IMR-90 (cell line): ENCODE measurements at regions not wholly inside any gene's neighbourhood (a gene's known extent, or its start where the extent isn't known, plus 50 kb on each side); places are given as distances from the start of the nearest gene placed in this dataset.

Experiments
- ATAC-seq: fragments of 200-7000 bp; cut with Tn5 transposase; 2 replicates; pipeline ENCODE4 v1.9.1; 2020; ENCODE audit warnings: low read depth, mild to moderate bottlenecking, moderate library complexity
- BruUV-seq: library from RNA; stranded (reverse); fragments of 400-500 nt; replicated peaks from 2 replicates; lab custom pipeline; 2021; lab: Mats Ljungman, UMichigan
- CTCF ChIA-PET: fragments of 300-600 bp; formaldehyde crosslinking; extraction: SDS; loops from one replicate; lab custom pipeline; 2021; ENCODE audit warnings: antibody characterized with exemption; lab: Yijun Ruan, JAX
- POLR2A ChIA-PET: fragments of 300-600 bp; sonication (Branson Sonifier 250); formaldehyde crosslinking; loops from one replicate; lab custom pipeline; 2022; ENCODE audit warnings: antibody characterized with exemption; ENCODE audit not compliant: unreplicated experiment; lab: Charles Lee
- DNase-seq: peaks from one replicate; pipeline ENCODE4 v3.0.0; 2013
- H2AFZ ChIP-seq: replicated peaks from 2 replicates; pipeline ENCODE3; 2013; ENCODE audit warnings: low read length, mild to moderate bottlenecking; ENCODE audit not compliant: poor library complexity
- H2AK5ac ChIP-seq: 2 replicates; pipeline ENCODE4 v1.6.1; 2013; ENCODE audit warnings: low read depth, low read length, inconsistent platforms
- H2AK9ac ChIP-seq: replicated peaks from 2 replicates; pipeline ENCODE3; 2013; ENCODE audit warnings: mild to moderate bottlenecking, low read depth, low read length, moderate library complexity; ENCODE audit not compliant: poor library complexity
- H2BK120ac ChIP-seq: 2 replicates; pipeline ENCODE4 v1.6.1; 2013; ENCODE audit warnings: low read depth, low read length, inconsistent platforms
- H2BK15ac ChIP-seq: 3 replicates; pipeline ENCODE4 v1.6.1; 2013; ENCODE audit warnings: low read depth, low read length, inconsistent platforms
- H2BK20ac ChIP-seq: 2 replicates; pipeline ENCODE4 v1.6.1; 2013; ENCODE audit warnings: low read depth, mild to moderate bottlenecking, inconsistent platforms, low read length, moderate library complexity
- H2BK5ac ChIP-seq: 2 replicates; pipeline ENCODE4 v1.6.1; 2013; ENCODE audit warnings: mild to moderate bottlenecking, low read depth, low read length, inconsistent platforms; ENCODE audit not compliant: poor library complexity, severe bottlenecking
- H3K14ac ChIP-seq: replicated peaks from 2 replicates; pipeline ENCODE4 v1.6.1; 2013; ENCODE audit warnings: low read depth, low read length, inconsistent platforms
- H3K18ac ChIP-seq: 2 replicates; pipeline ENCODE4 v1.6.1; 2013; ENCODE audit warnings: low read depth, low read length, control low read depth
- H3K23ac ChIP-seq: 2 replicates; pipeline ENCODE4 v1.6.1; 2013; ENCODE audit warnings: low read depth, low read length, inconsistent platforms
- H3K27ac ChIP-seq: 2 replicates; pipeline ENCODE4 v1.5.1; 2013; ENCODE audit warnings: mild to moderate bottlenecking, control low read depth, low read length; ENCODE audit not compliant: insufficient read depth
- H3K27me3 ChIP-seq: 2 replicates; pipeline ENCODE4 v1.6.1; 2013; ENCODE audit warnings: low read length; ENCODE audit not compliant: control insufficient read depth, insufficient read depth
- H3K36me3 ChIP-seq: 2 replicates; pipeline ENCODE4 v1.6.1; 2013; ENCODE audit warnings: low read length, mixed read lengths; ENCODE audit not compliant: control insufficient read depth, insufficient read depth
- H3K4ac ChIP-seq: 2 replicates; pipeline ENCODE4 v1.6.1; 2013; ENCODE audit warnings: low read depth, low read length, inconsistent platforms
- H3K4me1 ChIP-seq: 2 replicates; pipeline ENCODE4 v1.6.1; 2013; ENCODE audit warnings: low read length, mixed read lengths; ENCODE audit not compliant: control insufficient read depth, insufficient read depth
- H3K4me2 ChIP-seq: 2 replicates; pipeline ENCODE4 v1.6.1; 2013; ENCODE audit warnings: low read depth, mild to moderate bottlenecking, control low read depth, low read length, moderate library complexity
- H3K4me3 ChIP-seq: 2 replicates; pipeline ENCODE4 v1.5.1; 2013; ENCODE audit warnings: low read depth, mild to moderate bottlenecking, control low read depth, low read length, moderate library complexity; ENCODE audit not compliant: insufficient read depth
- H3K56ac ChIP-seq: 2 replicates; pipeline ENCODE4 v1.6.1; 2013; ENCODE audit warnings: low read length, inconsistent platforms; ENCODE audit not compliant: insufficient read depth; ENCODE audit errors: extremely low read depth
- H3K79me1 ChIP-seq, 2 experiments: 2 replicates each; pipeline ENCODE4 v1.6.1; 2013; ENCODE audit warnings: low read length in 2 of 2, inconsistent platforms in 1 of 2, low read depth in 1 of 2
- H3K9ac ChIP-seq: 2 replicates; pipeline ENCODE4 v1.6.1; 2013; ENCODE audit warnings: low read depth, low read length, control low read depth
- H3K9me1 ChIP-seq: 2 replicates; pipeline ENCODE4 v1.6.1; 2013; ENCODE audit warnings: low read length, inconsistent platforms; ENCODE audit not compliant: insufficient read depth
- H3K9me3 ChIP-seq: 2 replicates; pipeline ENCODE4 v1.6.1; 2013; ENCODE audit warnings: low read length; ENCODE audit not compliant: control insufficient read depth, insufficient read depth
- H4K20me1 ChIP-seq: 2 replicates; pipeline ENCODE4 v1.6.1; 2013; ENCODE audit warnings: low read length, inconsistent platforms; ENCODE audit not compliant: insufficient read depth
- H4K5ac ChIP-seq: 2 replicates; pipeline ENCODE4 v1.6.1; 2013; ENCODE audit warnings: mild to moderate bottlenecking, low read depth, low read length, control low read depth
- H4K8ac ChIP-seq, 2 experiments: 2 replicates each; pipeline ENCODE4 v1.6.1; 2013; ENCODE audit warnings: low read depth in 2 of 2, low read length in 2 of 2, control low read depth in 1 of 2, inconsistent platforms in 1 of 2
- H4K91ac ChIP-seq: 2 replicates; pipeline ENCODE4 v1.6.1; 2013; ENCODE audit warnings: low read depth, low read length, inconsistent platforms; ENCODE audit not compliant: insufficient read depth
- BHLHE40 ChIP-seq: fragments of 150-350 bp; IDR thresholded peaks from 2 replicates; pipeline ENCODE4 v1.6.1; 2016; ENCODE audit warnings: mild to moderate bottlenecking, low read depth, low read length
- CEBPB ChIP-seq: IDR thresholded peaks from 2 replicates; pipeline ENCODE4 v1.6.1; 2012; ENCODE audit warnings: low read depth, low read length, improper control_type of control experiment
- CHD1 ChIP-seq: IDR thresholded peaks from 2 replicates; pipeline ENCODE4 v1.6.1; 2012; ENCODE audit warnings: low read depth, low read length, improper control_type of control experiment
- FOS ChIP-seq: fragments of 150-350 bp; IDR thresholded peaks from 2 replicates; pipeline ENCODE4 v1.6.1; 2016; ENCODE audit warnings: low read depth, low read length
- MAFK ChIP-seq: IDR thresholded peaks from 2 replicates; pipeline ENCODE4 v1.6.1; 2012; ENCODE audit warnings: low read depth, low read length, improper control_type of control experiment
- MAZ ChIP-seq: IDR thresholded peaks from 2 replicates; pipeline ENCODE4 v1.6.1; 2012; ENCODE audit warnings: low read depth, mild to moderate bottlenecking, low read length, improper control_type of control experiment, moderate library complexity, borderline replicate concordance
- MXI1 ChIP-seq: IDR thresholded peaks from 2 replicates; pipeline ENCODE4 v1.6.1; 2012; ENCODE audit warnings: low read depth, mild to moderate bottlenecking, low read length, moderate library complexity, borderline replicate concordance
- NFE2L2 ChIP-seq: fragments of 150-350 bp; IDR thresholded peaks from 2 replicates; pipeline ENCODE4 v1.6.1; 2016; ENCODE audit warnings: low read depth, mild to moderate bottlenecking, low read length
- POLR2A ChIP-seq: IDR thresholded peaks from 2 replicates; pipeline ENCODE4 v1.6.1; 2012; ENCODE audit warnings: mild to moderate bottlenecking, low read depth, low read length
- RAD21 ChIP-seq: IDR thresholded peaks from 2 replicates; pipeline ENCODE4 v1.6.1; 2012; ENCODE audit warnings: low read length, improper control_type of control experiment
- RCOR1 ChIP-seq: IDR thresholded peaks from 2 replicates; pipeline ENCODE4 v1.6.1; 2012; ENCODE audit warnings: mild to moderate bottlenecking, low read length, improper control_type of control experiment; ENCODE audit not compliant: insufficient replicate concordance
- RFX5 ChIP-seq: IDR thresholded peaks from 2 replicates; pipeline ENCODE4 v1.8.0; 2012; ENCODE audit warnings: low read depth, mild to moderate bottlenecking, low read length, moderate library complexity
- SMC3 ChIP-seq: fragments of 150-350 bp; IDR thresholded peaks from 2 replicates; pipeline ENCODE4 v1.6.1; 2016; ENCODE audit warnings: low read depth, mild to moderate bottlenecking, antibody characterized with exemption, low read length, moderate library complexity
- WGBS, 2 experiments: methylation state at CpG; one replicate each; pipeline versions ENCODE4 v1.1.5 to v1.1.7; 2013; ENCODE audit warnings: missing lambda C conversion rate in 2 of 2; ENCODE audit not compliant: insufficient read length in 1 of 2; ENCODE audit errors: extremely low coverage in 2 of 2; 5-methylcytosine and 5-hydroxymethylcytosine counted together
- dilution Hi-C: fragments of 300-500 bp; cut with HindIII; formaldehyde crosslinking; loops from one replicate; pipeline ENCODE4 v1.14.3; 2018; ENCODE audit warnings: low sequenced_read_pairs; ENCODE audit not compliant: unreplicated experiment
- in situ Hi-C: fragments of 300-500 bp; cut with MboI; formaldehyde crosslinking; loops from 3 replicates; pipeline ENCODE4 v1.14.3; 2019; ENCODE audit warnings: low sequenced_read_pairs, inconsistent platforms, mixed read lengths
- intact Hi-C: fragments of 100-400 bp; cut with micrococcal nuclease; formaldehyde crosslinking; loops from 2 replicates; pipeline ENCODE4 v1.10.0; 2022
- TF ChIP-seq, protein P1 (sequence below): fragments of 150-350 bp; IDR thresholded peaks from 2 replicates; pipeline ENCODE4 v1.6.1; 2016; ENCODE audit warnings: low read depth, mild to moderate bottlenecking, low read length, moderate library complexity, borderline replicate concordance
- TF ChIP-seq, protein P2 (sequence below): fragments of 150-350 bp; IDR thresholded peaks from 2 replicates; pipeline ENCODE4 v1.6.1; 2017; ENCODE audit warnings: mild to moderate bottlenecking, antibody characterized with exemption, low read length, low read depth
- TF ChIP-seq, protein P3 (sequence below): conservative IDR thresholded peaks from 2 replicates; pipeline ENCODE4 v1.5.1; 2012; ENCODE audit warnings: mild to moderate bottlenecking, low read depth, low read length, improper control_type of control experiment

DNA sequence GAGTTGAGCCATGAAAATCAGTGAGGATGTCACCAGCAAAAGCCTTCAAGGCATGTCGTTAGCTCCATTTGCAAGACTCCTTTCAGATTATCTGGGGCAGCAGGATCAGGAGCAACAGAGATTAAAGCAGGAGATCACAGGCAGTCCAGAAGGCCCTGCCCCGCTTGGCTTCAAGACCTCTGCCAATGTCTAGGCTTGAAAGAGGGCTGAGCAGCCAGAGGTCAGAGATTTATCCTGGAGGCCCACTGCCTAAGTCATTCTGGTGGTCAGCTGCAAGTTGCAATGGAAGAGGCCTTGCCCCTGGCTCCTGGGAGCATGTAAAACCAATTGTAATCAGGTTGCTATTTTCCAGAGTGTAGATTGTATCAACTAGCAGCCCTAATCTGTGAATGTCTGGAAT, 416.5 kb downstream of the BCL11A start:
- Histone ChIP-seq H3K9me3 (peaks cover 14% of the 10 kb centered on the region), H2BK15ac (no peak overlapping the region), H4K91ac (no peak overlapping the region), H3K4me2 (no peak overlapping the region), H2AK5ac (no peak overlapping the region), H2AK9ac (no peak overlapping the region), H3K36me3 (no peaks in the 10 kb centered on the region), H3K56ac (no peak overlapping the region), H3K79me1 (no peaks in the 10 kb centered on the region), H4K8ac (no peak overlapping the region), H3K4me3 (no peak overlapping the region), H2BK5ac (no peak overlapping the region), H4K20me1 (no peaks in the 10 kb centered on the region), H2BK20ac (no peak overlapping the region), H3K23ac (no peak overlapping the region), H3K4ac (no peak overlapping the region), H4K5ac (no peak overlapping the region), H3K27me3 (no peaks in the 10 kb centered on the region), H3K14ac (no peak overlapping the region), H3K9ac (no peak overlapping the region), H2AFZ (no peak overlapping the region), H2BK120ac (no peak overlapping the region), H3K9me1 (no peaks in the 10 kb centered on the region), H3K18ac (no peak overlapping the region), H3K27ac (no peak overlapping the region), H3K4me1 (no peaks in the 10 kb centered on the region)
- ATAC-seq, result no peak
- TF ChIP-seq CHD1 (no peak), NFE2L2 (no peak), RAD21 (no peak), SMC3 (no peak), RCOR1 (no peak), RFX5 (no peak), MAZ (no peak), POLR2A (no peak), MXI1 (no peak), CEBPB (no peak), FOS (no peak), MAFK (no peak), BHLHE40 (no peak)
- TF ChIP-seq, protein P1, sequence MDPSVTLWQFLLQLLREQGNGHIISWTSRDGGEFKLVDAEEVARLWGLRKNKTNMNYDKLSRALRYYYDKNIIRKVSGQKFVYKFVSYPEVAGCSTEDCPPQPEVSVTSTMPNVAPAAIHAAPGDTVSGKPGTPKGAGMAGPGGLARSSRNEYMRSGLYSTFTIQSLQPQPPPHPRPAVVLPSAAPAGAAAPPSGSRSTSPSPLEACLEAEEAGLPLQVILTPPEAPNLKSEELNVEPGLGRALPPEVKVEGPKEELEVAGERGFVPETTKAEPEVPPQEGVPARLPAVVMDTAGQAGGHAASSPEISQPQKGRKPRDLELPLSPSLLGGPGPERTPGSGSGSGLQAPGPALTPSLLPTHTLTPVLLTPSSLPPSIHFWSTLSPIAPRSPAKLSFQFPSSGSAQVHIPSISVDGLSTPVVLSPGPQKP, result no peak
- TF ChIP-seq, protein P2, sequence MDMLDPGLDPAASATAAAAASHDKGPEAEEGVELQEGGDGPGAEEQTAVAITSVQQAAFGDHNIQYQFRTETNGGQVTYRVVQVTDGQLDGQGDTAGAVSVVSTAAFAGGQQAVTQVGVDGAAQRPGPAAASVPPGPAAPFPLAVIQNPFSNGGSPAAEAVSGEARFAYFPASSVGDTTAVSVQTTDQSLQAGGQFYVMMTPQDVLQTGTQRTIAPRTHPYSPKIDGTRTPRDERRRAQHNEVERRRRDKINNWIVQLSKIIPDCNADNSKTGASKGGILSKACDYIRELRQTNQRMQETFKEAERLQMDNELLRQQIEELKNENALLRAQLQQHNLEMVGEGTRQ, result no peak
- TF ChIP-seq, protein P3, sequence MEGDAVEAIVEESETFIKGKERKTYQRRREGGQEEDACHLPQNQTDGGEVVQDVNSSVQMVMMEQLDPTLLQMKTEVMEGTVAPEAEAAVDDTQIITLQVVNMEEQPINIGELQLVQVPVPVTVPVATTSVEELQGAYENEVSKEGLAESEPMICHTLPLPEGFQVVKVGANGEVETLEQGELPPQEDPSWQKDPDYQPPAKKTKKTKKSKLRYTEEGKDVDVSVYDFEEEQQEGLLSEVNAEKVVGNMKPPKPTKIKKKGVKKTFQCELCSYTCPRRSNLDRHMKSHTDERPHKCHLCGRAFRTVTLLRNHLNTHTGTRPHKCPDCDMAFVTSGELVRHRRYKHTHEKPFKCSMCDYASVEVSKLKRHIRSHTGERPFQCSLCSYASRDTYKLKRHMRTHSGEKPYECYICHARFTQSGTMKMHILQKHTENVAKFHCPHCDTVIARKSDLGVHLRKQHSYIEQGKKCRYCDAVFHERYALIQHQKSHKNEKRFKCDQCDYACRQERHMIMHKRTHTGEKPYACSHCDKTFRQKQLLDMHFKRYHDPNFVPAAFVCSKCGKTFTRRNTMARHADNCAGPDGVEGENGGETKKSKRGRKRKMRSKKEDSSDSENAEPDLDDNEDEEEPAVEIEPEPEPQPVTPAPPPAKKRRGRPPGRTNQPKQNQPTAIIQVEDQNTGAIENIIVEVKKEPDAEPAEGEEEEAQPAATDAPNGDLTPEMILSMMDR, result no peak
- 37% methylated on average over 2 of the region's 2 CpGs; no CpG with 5 or more reads in 1 of the 2 experiments for WGBS, 2 experiments
- ChIA-PET CTCF (no interaction called here), POLR2A (no interaction called here)
- in situ Hi-C loops (no loop called here), dilution Hi-C loops (no loop called here), intact Hi-C loops (no loop called here)
- no TSS peak for BruUV-seq
- DNase-seq, result no peak
